DMS53 (cell line): ENCODE measurements at regions not wholly inside any gene's neighbourhood (a gene's known extent, or its start where the extent isn't known, plus 50 kb on each side); places are given as distances from the start of the nearest gene placed in this dataset.

Experiments used
- DNase-seq: peaks from one replicate; lab custom pipeline; 2025; lab: John Stamatoyannopoulos, UW

GRCh38 chr3:46146548-46146947 is 61.6 kb downstream of the CCR1 start:
- DNase-seq, result no peak

- DNase-seq, result no peak
Observed at GRCh38 chr3:46146021-46146420, 62.1 kb downstream of the CCR1 start.

- no peak for DNase-seq
Observed at GRCh38 chr3:46145147-46145546, 63.0 kb downstream of the CCR1 start.

GRCh38 chr3:46143951-46144473 is 64.1 kb downstream of the CCR1 start:
- no peak for DNase-seq

GRCh38 chr3:46141813-46142212 is 66.3 kb downstream of the CCR1 start:
- no peak for DNase-seq

GRCh38 chr3:46138581-46138980 is 69.5 kb downstream of the CCR1 start:
- no peak for DNase-seq

- DNase-seq, result no peak
Observed at GRCh38 chr3:46135475-46135874, 72.6 kb downstream of the CCR1 start.

GRCh38 chr3:46133285-46133684 is 74.8 kb downstream of the CCR1 start:
- no peak for DNase-seq

- DNase-seq, result no peak
Observed at GRCh38 chr3:46132565-46132964, 75.5 kb downstream of the CCR1 start.

GRCh38 chr3:46131884-46132450 is 76.1 kb downstream of the CCR1 start:
- no peak for DNase-seq

- DNase-seq, result no peak
Observed at GRCh38 chr3:46130631-46131310, 77.3 kb downstream of the CCR1 start.

- DNase-seq, result no peak
Observed at GRCh38 chr3:46129588-46130272, 78.4 kb downstream of the CCR1 start.

GRCh38 chr3:46127503-46127902 is 80.6 kb downstream of the CCR1 start:
- DNase-seq, result no peak

GRCh38 chr3:46124216-46125177 is 83.6 kb downstream of the CCR1 start:
- no peak for DNase-seq

- no peak for DNase-seq
Observed at GRCh38 chr3:46123646-46124045, 84.5 kb downstream of the CCR1 start.

- DNase-seq, result no peak
Observed at GRCh38 chr3:46122091-46122490, 86.0 kb downstream of the CCR1 start.

GRCh38 chr3:46120983-46121382 is 87.1 kb downstream of the CCR1 start:
- no peak for DNase-seq

GRCh38 chr3:46119709-46120498 is 88.2 kb downstream of the CCR1 start:
- no peak for DNase-seq

GRCh38 chr3:46119253-46119652 is 88.9 kb downstream of the CCR1 start:
- no peak for DNase-seq

GRCh38 chr3:46116996-46117395 is 89.7 kb upstream of the XCR1 start:
- DNase-seq, result no peak

GRCh38 chr3:46114323-46114988 is 87.2 kb upstream of the XCR1 start:
- DNase-seq, result no peak
